C4-2B (cell line): ENCODE measurements at regions not wholly inside any gene's neighbourhood (a gene's known extent, or its start where the extent isn't known, plus 50 kb on each side); places are given as distances from the start of the nearest gene placed in this dataset.
"Not testable (repeated sequence)": the region's sequence is repeated elsewhere in the genome, so short reads cannot be mapped to it uniquely, and the experiment has no call there.

Experiments used
- H3K27ac ChIP-seq: fragments of 450-650 bp; 2 replicates; pipeline ENCODE4 v1.5.1; 2017
- ZFX ChIP-seq: fragments of 450-650 bp; IDR thresholded peaks from 2 replicates; pipeline ENCODE4 v1.6.1; 2017
- TF ChIP-seq, protein P1 (sequence below): fragments of 450-650 bp; conservative IDR thresholded peaks from 2 replicates; pipeline ENCODE4 v1.5.1; 2017; ENCODE audit warnings: mild to moderate bottlenecking

DNA sequence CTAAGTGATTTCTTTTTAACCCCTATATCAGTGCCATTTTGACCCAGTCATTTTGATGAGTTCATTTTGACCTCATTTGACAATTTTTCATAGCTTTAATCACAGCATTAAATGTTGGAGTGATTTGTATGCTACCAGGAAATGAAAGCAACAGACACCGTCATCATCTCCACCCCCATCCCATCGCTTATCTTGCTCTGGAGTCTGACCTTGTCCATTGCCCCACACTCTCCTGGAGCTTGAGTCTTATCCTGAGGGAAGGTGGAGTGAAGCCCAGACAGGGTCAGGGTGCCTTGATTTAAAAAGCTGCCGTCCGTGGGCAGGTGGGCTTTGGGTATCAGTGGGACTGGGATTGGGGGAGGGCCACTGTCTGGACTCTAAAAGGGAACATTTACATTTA is 94.7 kb upstream of the JCAD start:
- no peak overlapping the region for H3K27ac ChIP-seq
- TF ChIP-seq ZFX, result no peak
- TF ChIP-seq, protein P1, sequence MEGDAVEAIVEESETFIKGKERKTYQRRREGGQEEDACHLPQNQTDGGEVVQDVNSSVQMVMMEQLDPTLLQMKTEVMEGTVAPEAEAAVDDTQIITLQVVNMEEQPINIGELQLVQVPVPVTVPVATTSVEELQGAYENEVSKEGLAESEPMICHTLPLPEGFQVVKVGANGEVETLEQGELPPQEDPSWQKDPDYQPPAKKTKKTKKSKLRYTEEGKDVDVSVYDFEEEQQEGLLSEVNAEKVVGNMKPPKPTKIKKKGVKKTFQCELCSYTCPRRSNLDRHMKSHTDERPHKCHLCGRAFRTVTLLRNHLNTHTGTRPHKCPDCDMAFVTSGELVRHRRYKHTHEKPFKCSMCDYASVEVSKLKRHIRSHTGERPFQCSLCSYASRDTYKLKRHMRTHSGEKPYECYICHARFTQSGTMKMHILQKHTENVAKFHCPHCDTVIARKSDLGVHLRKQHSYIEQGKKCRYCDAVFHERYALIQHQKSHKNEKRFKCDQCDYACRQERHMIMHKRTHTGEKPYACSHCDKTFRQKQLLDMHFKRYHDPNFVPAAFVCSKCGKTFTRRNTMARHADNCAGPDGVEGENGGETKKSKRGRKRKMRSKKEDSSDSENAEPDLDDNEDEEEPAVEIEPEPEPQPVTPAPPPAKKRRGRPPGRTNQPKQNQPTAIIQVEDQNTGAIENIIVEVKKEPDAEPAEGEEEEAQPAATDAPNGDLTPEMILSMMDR, result no peak

DNA sequence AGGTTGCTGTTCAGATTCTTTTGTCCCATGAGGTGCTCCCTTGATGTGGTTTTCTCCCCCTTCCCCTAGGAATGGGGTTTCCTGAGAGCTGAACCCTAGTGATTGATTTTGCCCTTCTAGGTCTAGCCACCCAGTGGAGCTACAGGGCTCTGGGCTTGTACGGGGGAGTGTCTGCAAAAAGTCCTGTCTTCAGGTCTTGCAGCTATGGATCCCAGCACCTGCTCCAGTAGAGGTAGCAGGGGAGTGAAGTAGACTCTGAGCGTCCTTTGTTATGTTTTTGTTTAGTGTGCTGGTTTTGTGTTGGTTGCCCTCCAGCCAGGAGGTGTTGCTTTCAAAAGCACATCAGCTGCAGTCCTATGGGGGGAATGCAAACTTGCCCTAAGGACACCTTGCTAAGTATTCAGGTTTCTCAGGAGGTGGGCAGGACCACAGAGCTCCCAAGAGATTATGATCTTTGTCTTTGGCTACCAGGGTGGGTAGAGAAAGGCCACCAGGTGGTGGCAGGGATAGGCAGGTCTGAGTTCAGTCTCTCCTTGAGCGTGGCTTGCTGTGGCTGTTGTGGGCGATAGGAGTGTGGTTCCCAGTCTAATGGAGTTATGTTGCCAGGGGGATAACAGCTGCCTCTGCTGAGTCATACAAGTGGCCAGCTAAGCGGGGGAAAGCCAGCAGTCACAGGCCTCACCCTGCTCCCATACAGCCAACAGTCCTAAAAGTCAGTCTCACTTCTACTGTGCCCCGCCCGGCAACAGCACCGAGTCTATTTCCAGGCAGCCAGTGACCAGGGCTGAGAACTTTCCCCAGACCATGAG is 92.4 kb upstream of the JCAD start:
- H3K27ac ChIP-seq, result no peak overlapping the region
- no peak for TF ChIP-seq ZFX
- TF ChIP-seq, protein P1, result no peak

DNA sequence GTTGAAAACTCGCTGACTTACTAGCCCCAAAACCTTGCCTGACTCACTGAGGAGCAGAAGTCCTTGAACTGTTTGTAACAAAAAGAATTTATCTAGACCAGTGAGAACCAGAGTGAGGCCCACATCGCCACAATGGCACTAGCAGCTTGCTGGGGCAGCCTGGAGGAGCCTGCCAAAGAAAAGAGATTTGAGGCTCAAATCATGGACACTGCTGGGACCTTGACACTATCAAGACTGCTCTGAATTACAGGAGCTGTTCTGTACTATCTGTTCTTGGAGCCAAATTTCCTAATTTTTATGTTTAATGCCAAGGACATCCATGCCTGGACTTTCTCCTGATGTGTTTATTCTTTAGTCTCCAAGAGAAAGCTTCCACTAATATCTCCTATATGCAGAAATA is 82.0 kb upstream of the JCAD start:
- TF ChIP-seq, protein P1, result no peak
- no peak for TF ChIP-seq ZFX
- no peak overlapping the region for H3K27ac ChIP-seq

DNA sequence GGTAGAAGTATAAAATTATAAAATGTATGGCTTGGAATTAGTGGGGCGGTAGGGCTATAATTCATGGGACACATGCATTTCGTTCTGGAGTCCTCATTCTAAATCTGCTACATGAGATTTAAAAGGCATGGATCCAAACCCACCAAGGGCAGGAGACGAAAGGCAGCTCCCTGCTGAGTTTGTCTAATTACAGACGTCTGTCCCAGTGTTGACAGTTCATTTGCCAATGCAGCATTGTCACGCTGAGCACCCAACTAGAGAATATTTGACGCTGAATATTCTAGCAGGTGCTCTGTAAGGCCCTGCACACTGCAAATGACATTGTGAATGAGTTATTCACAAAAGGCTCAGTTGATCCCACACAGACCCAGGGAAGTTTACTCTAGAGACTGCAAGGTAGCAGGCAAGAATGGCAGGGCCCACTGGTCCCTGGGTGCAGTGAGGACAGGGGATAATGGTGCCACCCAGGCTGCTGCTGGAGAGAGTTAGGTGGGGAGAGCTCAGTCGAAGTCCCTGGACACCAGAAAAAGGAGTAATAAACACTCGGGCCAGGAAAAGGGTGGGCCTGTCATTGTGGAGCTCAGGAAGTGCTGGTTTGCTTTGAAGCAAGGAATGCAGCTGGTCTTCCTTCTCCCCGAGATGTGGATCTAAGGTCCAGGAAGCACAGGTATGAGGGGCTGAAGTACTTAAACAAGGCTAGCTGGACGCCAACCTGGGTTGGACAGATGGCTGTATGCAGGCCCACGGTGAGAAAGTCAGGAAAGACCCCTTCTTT is 75.0 kb upstream of the JCAD start:
- TF ChIP-seq ZFX, result no peak
- TF ChIP-seq, protein P1, result no peak

DNA sequence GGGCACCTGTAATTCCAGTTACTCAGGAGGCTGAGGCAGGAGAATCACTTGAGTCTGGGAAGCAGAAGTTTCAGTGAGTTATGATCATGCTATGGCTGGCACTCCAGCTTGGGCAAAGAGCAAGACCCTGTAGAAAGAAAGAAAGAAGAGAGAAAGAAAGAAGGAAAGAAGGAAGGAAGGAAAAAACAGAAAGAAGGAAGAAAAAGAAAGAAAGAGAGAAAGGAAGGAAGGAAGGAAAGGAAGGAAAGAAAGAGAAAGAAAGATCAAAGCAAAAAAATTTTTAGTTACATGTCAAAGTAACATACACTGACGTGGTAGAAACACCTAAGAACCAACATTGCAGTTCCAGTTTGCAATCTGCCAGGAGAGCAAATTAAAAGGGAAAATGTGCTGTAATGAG is 73.8 kb upstream of the JCAD start:
- H3K27ac ChIP-seq, result no peak overlapping the region
- TF ChIP-seq, protein P1, result no peak
- no peak for TF ChIP-seq ZFX

More for the DNA sequence above, 75.0 kb upstream of the JCAD start:
- H3K27ac ChIP-seq, result no peak overlapping the region

DNA sequence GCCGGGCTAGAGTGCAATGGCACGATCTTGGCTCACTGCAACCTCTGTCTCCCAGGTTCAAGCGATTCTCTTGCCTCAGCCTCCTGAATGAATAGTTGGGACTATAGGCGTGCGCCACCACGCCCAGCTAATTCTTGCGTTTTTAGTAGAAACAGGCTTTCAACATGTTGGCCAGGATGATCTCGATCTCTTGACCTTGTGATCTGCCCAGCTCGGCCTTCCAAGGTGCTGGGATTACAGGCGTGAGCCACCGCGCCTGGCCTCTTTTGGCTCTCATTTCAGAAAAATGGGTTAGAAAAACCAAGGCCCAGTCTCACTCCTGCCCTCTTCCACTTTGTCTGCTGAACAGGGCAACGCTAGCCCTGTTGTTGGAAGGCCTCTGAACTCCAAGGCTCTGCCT is 72.0 kb upstream of the JCAD start:
- H3K27ac ChIP-seq, result not testable (repeated sequence)

DNA sequence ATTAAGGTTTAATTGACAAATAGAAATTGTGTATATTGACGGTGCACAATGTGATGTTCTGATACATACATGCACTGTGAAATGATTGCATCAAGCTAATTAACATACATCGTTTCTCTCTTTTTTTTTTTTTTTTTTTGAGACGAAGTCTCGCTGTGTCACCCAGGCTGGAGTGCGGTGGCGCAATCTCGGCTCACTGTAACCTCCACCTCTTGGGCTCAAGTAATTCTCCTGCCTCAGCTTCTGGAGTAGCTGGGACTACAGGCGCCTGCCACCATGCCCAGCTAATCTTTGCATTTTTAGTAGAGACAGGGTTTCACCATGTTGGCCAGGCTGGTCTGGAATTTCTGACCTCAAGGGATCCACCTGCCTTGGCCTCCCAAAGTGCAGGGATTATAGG is 69.9 kb upstream of the JCAD start:
- H3K27ac ChIP-seq, result not testable (repeated sequence)

DNA sequence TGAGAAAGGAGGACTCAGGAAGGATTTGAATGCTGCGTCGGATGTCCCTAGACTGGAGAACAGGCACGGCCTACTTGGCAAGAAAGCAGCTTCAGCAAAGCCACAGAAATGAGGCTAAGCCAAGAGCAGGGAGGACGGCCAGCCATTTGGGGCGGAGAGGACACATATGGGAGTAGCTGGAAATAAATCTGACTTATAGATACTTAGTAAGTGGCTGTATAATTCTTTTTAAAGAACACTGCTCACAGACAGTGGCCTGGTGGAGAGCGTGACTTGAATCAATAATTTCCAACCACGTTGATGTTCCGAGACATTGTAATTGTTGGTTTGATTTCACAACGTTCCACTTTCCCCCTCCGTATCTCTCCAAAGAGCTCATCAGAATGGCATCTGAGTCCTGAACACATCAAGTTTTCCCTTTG is 67.7 kb upstream of the JCAD start:
- TF ChIP-seq, protein P1, result no peak
- no peak overlapping the region for H3K27ac ChIP-seq
